SK-N-MC (cell line): ENCODE measurements at regions not wholly inside any gene's neighbourhood (a gene's known extent, or its start where the extent isn't known, plus 50 kb on each side); places are given as distances from the start of the nearest gene placed in this dataset.

Experiments
- DNase-seq: peaks from one replicate; pipeline ENCODE4 v3.0.0-alpha.2; 2011; ENCODE audit warnings: low read depth, low spot score
- H3K27ac ChIP-seq: fragments of 200-600 bp; sonication (generic); 2 replicates; pipeline ENCODE4 v1.5.1; 2016; ENCODE audit warnings: mixed run types
- H3K36me3 ChIP-seq: fragments of 200-600 bp; sonication (generic); 2 replicates; pipeline ENCODE4 v1.6.1; 2017; ENCODE audit warnings: antibody characterized with exemption, low read length, mixed read lengths; ENCODE audit not compliant: insufficient read depth
- H3K4me3 ChIP-seq: fragments of 200-600 bp; sonication (generic); 2 replicates; pipeline ENCODE4 v1.5.1; 2016
- H3K9ac ChIP-seq: fragments of 200-600 bp; sonication (generic); 2 replicates; pipeline ENCODE4 v1.8.0; 2017; ENCODE audit warnings: mixed run types, mixed read lengths; ENCODE audit not compliant: insufficient read length
- H3K9me3 ChIP-seq: fragments of 200-600 bp; sonication (generic); 2 replicates; pipeline ENCODE4 v1.6.1; 2017; ENCODE audit warnings: low read depth, mild to moderate bottlenecking, antibody characterized with exemption, low read length, moderate library complexity, mixed read lengths
- EZH2 ChIP-seq: fragments of 200-600 bp; sonication (generic); IDR thresholded peaks from one replicate; pipeline ENCODE4 v1.6.1; 2017; ENCODE audit warnings: antibody characterized with exemption
- FOXP2 ChIP-seq: optimal IDR thresholded peaks from 2 replicates; pipeline ENCODE3; 2011; ENCODE audit warnings: mild to moderate bottlenecking, moderate library complexity; ENCODE audit not compliant: insufficient read depth; ENCODE audit errors: extremely low read length, control extremely low read depth
- POLR2AphosphoS5 ChIP-seq: IDR thresholded peaks from 2 replicates; pipeline ENCODE4 v1.6.1; 2012; ENCODE audit warnings: mild to moderate bottlenecking, low read depth, low read length, borderline replicate concordance

- no peak overlapping the region for H3K27ac ChIP-seq
Observed at GRCh38 chr2:126785862-126786261, 112.8 kb upstream of the TEX51 start.

GRCh38 chr2:126786765-126787164 lies 111.9 kb upstream of the TEX51 start:
- Histone ChIP-seq H3K36me3 (no peaks in the 10 kb centered on the region), H3K9me3 (no peaks in the 10 kb centered on the region), H3K9ac (no peak overlapping the region), H3K4me3 (no peak overlapping the region), H3K27ac (no peak overlapping the region)
- TF ChIP-seq FOXP2 (no peak), POLR2AphosphoS5 (no peak), EZH2 (no peak)
- no peak for DNase-seq

More at GRCh38 chr2:126785862-126786261, 112.8 kb upstream of the TEX51 start:
- Histone ChIP-seq H3K9me3 (no peaks in the 10 kb centered on the region), H3K4me3 (no peak overlapping the region), H3K9ac (no peak overlapping the region), H3K36me3 (no peaks in the 10 kb centered on the region)
- no peak for DNase-seq
- TF ChIP-seq POLR2AphosphoS5 (no peak), FOXP2 (no peak), EZH2 (no peak)

- DNase-seq: no peak
- H3K27ac ChIP-seq: no peak overlapping the region
- no peak overlapping the region for H3K9ac ChIP-seq
- TF ChIP-seq POLR2AphosphoS5 (no peak), FOXP2 (no peak), EZH2 (no peak)
- H3K9me3 ChIP-seq: no peaks in the 10 kb centered on the region
- no peaks in the 10 kb centered on the region for H3K36me3 ChIP-seq
- H3K4me3 ChIP-seq: no peak overlapping the region
Observed at GRCh38 chr2:126787289-126787688, 111.4 kb upstream of the TEX51 start.

GRCh38 chr2:126788113-126788512 lies 110.6 kb upstream of the TEX51 start:
- Histone ChIP-seq H3K9me3 (no peaks in the 10 kb centered on the region), H3K36me3 (no peaks in the 10 kb centered on the region), H3K27ac (no peak overlapping the region), H3K9ac (no peak overlapping the region), H3K4me3 (no peak overlapping the region)
- no peak for DNase-seq
- TF ChIP-seq EZH2 (no peak), FOXP2 (no peak), POLR2AphosphoS5 (no peak)

- H3K36me3 ChIP-seq: no peaks in the 10 kb centered on the region
- no peak overlapping the region for H3K9ac ChIP-seq
- no peak overlapping the region for H3K4me3 ChIP-seq
- no peak overlapping the region for H3K27ac ChIP-seq
- no peaks in the 10 kb centered on the region for H3K9me3 ChIP-seq
- no peak for DNase-seq
- TF ChIP-seq POLR2AphosphoS5 (no peak), EZH2 (no peak), FOXP2 (no peak)
Observed at GRCh38 chr2:126788652-126789051, 110.0 kb upstream of the TEX51 start.

GRCh38 chr2:126790987-126791780 lies 107.5 kb upstream of the TEX51 start:
- Histone ChIP-seq H3K27ac (no peak overlapping the region), H3K9ac (no peak overlapping the region), H3K9me3 (no peaks in the 10 kb centered on the region), H3K36me3 (no peaks in the 10 kb centered on the region), H3K4me3 (no peak overlapping the region)
- no peak for DNase-seq
- TF ChIP-seq FOXP2: no peak
- TF ChIP-seq EZH2: no peak
- no peak for TF ChIP-seq POLR2AphosphoS5

GRCh38 chr2:126792186-126792585 lies 106.5 kb upstream of the TEX51 start:
- Histone ChIP-seq H3K9ac (no peak overlapping the region), H3K36me3 (no peaks in the 10 kb centered on the region), H3K9me3 (no peaks in the 10 kb centered on the region), H3K27ac (no peak overlapping the region), H3K4me3 (no peak overlapping the region)
- no peak for DNase-seq
- TF ChIP-seq FOXP2 (no peak), EZH2 (no peak), POLR2AphosphoS5 (no peak)

GRCh38 chr2:126792993-126793392 lies 105.7 kb upstream of the TEX51 start:
- no peak for DNase-seq
- TF ChIP-seq EZH2: no peak
- TF ChIP-seq POLR2AphosphoS5: no peak
- TF ChIP-seq FOXP2: no peak
- Histone ChIP-seq H3K4me3 (no peak overlapping the region), H3K27ac (no peak overlapping the region), H3K9me3 (no peaks in the 10 kb centered on the region), H3K36me3 (no peaks in the 10 kb centered on the region), H3K9ac (no peak overlapping the region)

GRCh38 chr2:126793885-126794613 lies 104.6 kb upstream of the TEX51 start:
- no peaks in the 10 kb centered on the region for H3K9me3 ChIP-seq
- DNase-seq: no peak
- no peak overlapping the region for H3K27ac ChIP-seq
- no peak overlapping the region for H3K4me3 ChIP-seq
- TF ChIP-seq EZH2 (no peak), POLR2AphosphoS5 (no peak), FOXP2 (no peak)
- no peaks in the 10 kb centered on the region for H3K36me3 ChIP-seq
- no peak overlapping the region for H3K9ac ChIP-seq
